Keratinocyte (primary cell): ENCODE measurements at regions not wholly inside any gene's neighbourhood (a gene's known extent, or its start where the extent isn't known, plus 50 kb on each side); places are given as distances from the start of the nearest gene placed in this dataset.

Source experiments
- DNase-seq: peaks from one replicate; pipeline ENCODE4 v3.0.0-alpha.2; 2011; ENCODE audit warnings: low read depth, missing footprints, low spot score
- FAIRE-seq: peaks from 2 replicates; lab custom pipeline; 2011; peaks lifted over from hg19 to GRCh38; lab: Jason Lieb, UNC
- H2AFZ ChIP-seq: 2 replicates; pipeline ENCODE4 v1.6.0; 2012; ENCODE audit warnings: low read length, control low read depth, inconsistent platforms; ENCODE audit not compliant: control insufficient read depth
- H3K27ac ChIP-seq: 2 replicates; pipeline ENCODE4 v1.5.1; 2011; ENCODE audit warnings: low read length; ENCODE audit not compliant: control insufficient read depth, insufficient read depth
- H3K27me3 ChIP-seq: 3 replicates; pipeline ENCODE4 v1.6.0; 2011; ENCODE audit warnings: low read length; ENCODE audit not compliant: control insufficient read depth, insufficient read depth; ENCODE audit errors: extremely low read depth
- H3K36me3 ChIP-seq, 2 experiments: 2 replicates in 1 of 2; 3 replicates in 1 of 2; pipeline ENCODE4 v1.5.1; 2011; ENCODE audit warnings: low read length in 2 of 2, mild to moderate bottlenecking in 1 of 2; ENCODE audit not compliant: control insufficient read depth in 2 of 2, insufficient read depth in 2 of 2; ENCODE audit errors: extremely low read depth in 1 of 2
- H3K4me1 ChIP-seq: 3 replicates; pipeline ENCODE4 v1.5.1; 2011; ENCODE audit warnings: low read length; ENCODE audit not compliant: control insufficient read depth, insufficient read depth; ENCODE audit errors: extremely low read depth
- H3K4me2 ChIP-seq: 3 replicates; pipeline ENCODE4 v1.6.0; 2011; ENCODE audit warnings: low read depth, low read length; ENCODE audit not compliant: control insufficient read depth, insufficient read depth; ENCODE audit errors: extremely low read depth
- H3K4me3 ChIP-seq, 3 experiments: fragments of 200-600 bp in 1 of 3; sonication (generic) in 1 of 3; 2 replicates in 2 of 3; 3 replicates in 1 of 3; pipeline ENCODE4 v1.5.1; 2011 to 2016; ENCODE audit warnings: low read length in 3 of 3, mild to moderate bottlenecking in 3 of 3, control low read depth in 2 of 3, inconsistent platforms in 1 of 3, low read depth in 1 of 3, mixed read lengths in 1 of 3, mixed run types in 1 of 3, moderate library complexity in 1 of 3; ENCODE audit not compliant: control insufficient read depth in 2 of 3, insufficient read depth in 2 of 3; ENCODE audit errors: extremely low read depth in 1 of 3
- H3K79me2 ChIP-seq: 2 replicates; pipeline ENCODE4 v1.6.0; 2012; ENCODE audit warnings: low read length; ENCODE audit not compliant: control insufficient read depth, insufficient read depth
- H3K9ac ChIP-seq: 3 replicates; pipeline ENCODE4 v1.6.0; 2011; ENCODE audit warnings: low read length; ENCODE audit not compliant: control insufficient read depth, insufficient read depth; ENCODE audit errors: extremely low read depth
- H3K9me1 ChIP-seq: 3 replicates; pipeline ENCODE4 v1.6.0; 2011; ENCODE audit warnings: low read length; ENCODE audit not compliant: control insufficient read depth, insufficient read depth; ENCODE audit errors: extremely low read depth
- H3K9me3 ChIP-seq: 2 replicates; pipeline ENCODE4 v1.5.1; 2012; ENCODE audit warnings: low read depth, low read length; ENCODE audit not compliant: control insufficient read depth
- H4K20me1 ChIP-seq: 3 replicates; pipeline ENCODE4 v1.6.0; 2011; ENCODE audit warnings: low read length; ENCODE audit not compliant: control insufficient read depth, insufficient read depth; ENCODE audit errors: extremely low read depth
- EZH2 ChIP-seq: IDR thresholded peaks from one replicate; pipeline ENCODE4 v1.6.1; 2012; ENCODE audit warnings: inconsistent platforms, mild to moderate bottlenecking, low read length, moderate library complexity
- dilution Hi-C: fragments of 300-500 bp; cut with MboI; formaldehyde crosslinking; loops from one replicate; pipeline ENCODE4 v1.7.0; 2020; ENCODE audit warnings: low sequenced_read_pairs; ENCODE audit not compliant: extremely low pct_ligation_motif_present
- TF ChIP-seq, protein P1 (sequence below), 3 experiments: IDR thresholded peaks in 1 of 3; conservative IDR thresholded peaks in 1 of 3; optimal IDR thresholded peaks in 1 of 3; 2 replicates in 2 of 3; 3 replicates in 1 of 3; pipeline versions ENCODE3 to v1.5.1; 2011; ENCODE audit warnings: low read length in 3 of 3, mild to moderate bottlenecking in 3 of 3, moderate library complexity in 2 of 3, control low read depth in 1 of 3, inconsistent platforms in 1 of 3; ENCODE audit not compliant: insufficient read depth in 2 of 3; ENCODE audit errors: extremely low read depth in 1 of 3

DNA sequence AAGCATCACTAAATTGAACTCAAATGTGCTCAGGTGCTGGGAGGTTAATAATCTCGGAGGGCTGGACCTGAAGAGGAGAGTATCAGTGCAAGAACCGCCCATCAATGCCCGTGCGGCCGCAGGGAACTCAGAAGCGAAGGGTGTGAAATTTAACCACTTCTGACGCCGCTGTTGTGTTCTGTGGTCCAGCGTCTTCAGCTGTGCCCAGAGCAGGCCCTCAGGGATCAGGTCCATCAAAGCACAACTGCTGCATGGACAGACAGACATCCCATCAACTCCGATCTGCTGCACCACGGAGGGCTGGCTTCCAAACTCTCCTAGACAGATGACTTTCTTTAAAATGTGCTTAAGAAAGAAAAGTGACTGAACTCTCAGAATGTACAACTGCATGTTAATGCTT is 144.9 kb upstream of the TCERG1L start:
- DNase-seq, result no peak
- Histone ChIP-seq H3K36me3 (no peaks in the 10 kb centered on the region), H3K4me3 (no peak overlapping the region), H3K4me1 (no peaks in the 10 kb centered on the region), H3K9ac (no peak overlapping the region), H3K27ac (no peak overlapping the region), H3K79me2 (no peaks in the 10 kb centered on the region), H2AFZ (no peak overlapping the region), H3K9me3 (peaks cover 2% of the 10 kb centered on the region), H3K9me1 (no peaks in the 10 kb centered on the region), H3K4me2 (no peak overlapping the region), H4K20me1 (no peaks in the 10 kb centered on the region), H3K27me3 (no peaks in the 10 kb centered on the region)
- TF ChIP-seq EZH2, result no peak
- TF ChIP-seq, protein P1, sequence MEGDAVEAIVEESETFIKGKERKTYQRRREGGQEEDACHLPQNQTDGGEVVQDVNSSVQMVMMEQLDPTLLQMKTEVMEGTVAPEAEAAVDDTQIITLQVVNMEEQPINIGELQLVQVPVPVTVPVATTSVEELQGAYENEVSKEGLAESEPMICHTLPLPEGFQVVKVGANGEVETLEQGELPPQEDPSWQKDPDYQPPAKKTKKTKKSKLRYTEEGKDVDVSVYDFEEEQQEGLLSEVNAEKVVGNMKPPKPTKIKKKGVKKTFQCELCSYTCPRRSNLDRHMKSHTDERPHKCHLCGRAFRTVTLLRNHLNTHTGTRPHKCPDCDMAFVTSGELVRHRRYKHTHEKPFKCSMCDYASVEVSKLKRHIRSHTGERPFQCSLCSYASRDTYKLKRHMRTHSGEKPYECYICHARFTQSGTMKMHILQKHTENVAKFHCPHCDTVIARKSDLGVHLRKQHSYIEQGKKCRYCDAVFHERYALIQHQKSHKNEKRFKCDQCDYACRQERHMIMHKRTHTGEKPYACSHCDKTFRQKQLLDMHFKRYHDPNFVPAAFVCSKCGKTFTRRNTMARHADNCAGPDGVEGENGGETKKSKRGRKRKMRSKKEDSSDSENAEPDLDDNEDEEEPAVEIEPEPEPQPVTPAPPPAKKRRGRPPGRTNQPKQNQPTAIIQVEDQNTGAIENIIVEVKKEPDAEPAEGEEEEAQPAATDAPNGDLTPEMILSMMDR (optimal IDR thresholded peaks at IDR 0.05 in 1 of 3, IDR thresholded peaks at IDR 0.05 in 1 of 3, conservative IDR thresholded peaks at IDR 0.05 in 1 of 3; ENCODE audit: extremely low read depth in 1 of 3, insufficient read depth in 2 of 3, low read length in 3 of 3), result no peak
- no peak for FAIRE-seq
- dilution Hi-C loops, result no loop called here

DNA sequence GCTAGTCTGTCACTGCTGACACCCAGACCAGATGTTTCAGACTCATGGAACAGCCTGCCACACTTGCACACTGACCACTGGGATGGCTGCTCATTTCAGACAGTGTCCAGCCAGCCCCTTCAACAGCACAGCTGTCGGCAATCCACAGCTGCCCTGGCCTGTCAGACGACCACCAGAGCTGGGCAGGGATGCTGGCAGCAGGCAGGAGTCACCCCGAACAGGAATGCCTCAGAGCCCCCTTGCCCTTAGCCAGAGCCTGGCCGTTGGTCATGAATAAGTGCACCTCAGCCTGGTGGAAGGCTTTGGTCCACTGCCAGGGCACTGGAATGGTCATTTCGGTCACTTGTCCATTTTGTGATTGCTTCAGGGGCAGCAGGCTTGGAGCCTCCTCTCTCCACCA is 149.6 kb upstream of the TCERG1L start:
- DNase-seq (no peak), FAIRE-seq (no peak)
- Histone ChIP-seq H3K9me3 (no peaks in the 10 kb centered on the region), H3K4me2 (no peak overlapping the region), H3K36me3 (no peaks in the 10 kb centered on the region), H4K20me1 (no peaks in the 10 kb centered on the region), H3K27me3 (no peaks in the 10 kb centered on the region), H3K9me1 (no peaks in the 10 kb centered on the region), H3K4me1 (no peaks in the 10 kb centered on the region), H3K79me2 (no peaks in the 10 kb centered on the region), H3K4me3 (no peak overlapping the region), H2AFZ (no peak overlapping the region), H3K27ac (no peak overlapping the region), H3K9ac (no peak overlapping the region)
- dilution Hi-C loops, result no loop called here
- no peak for TF ChIP-seq EZH2
- TF ChIP-seq, protein P1 (optimal IDR thresholded peaks at IDR 0.05 in 1 of 3, IDR thresholded peaks at IDR 0.05 in 1 of 3, conservative IDR thresholded peaks at IDR 0.05 in 1 of 3; ENCODE audit: extremely low read depth in 1 of 3, insufficient read depth in 2 of 3, low read length in 3 of 3), result no peak
